HL-60 (cell line): ENCODE measurements at regions not wholly inside any gene's neighbourhood (a gene's known extent, or its start where the extent isn't known, plus 50 kb on each side); places are given as distances from the start of the nearest gene placed in this dataset.

Source experiments
- DNase-seq, 2 experiments: peaks; one replicate each; pipeline ENCODE4 v3.0.0-alpha.2; 2010 to 2020; ENCODE audit warnings: low read depth in 1 of 2, low spot score in 1 of 2
- H3K27ac ChIP-seq: fragments of 250-450 bp; sonication (Bioruptor Pico); replicated peaks from 2 replicates; pipeline ENCODE4 v1.5.1; 2020; ENCODE audit warnings: mild to moderate bottlenecking, moderate library complexity
- H3K27me3 ChIP-seq: fragments of 250-450 bp; sonication (Bioruptor Pico); 2 replicates; pipeline ENCODE4 v1.5.1; 2021; ENCODE audit warnings: mild to moderate bottlenecking, moderate library complexity; ENCODE audit not compliant: insufficient read depth, poor library complexity, severe bottlenecking
- H3K4me3 ChIP-seq: replicated peaks from 2 replicates; pipeline ENCODE4 v1.5.1; 2011; ENCODE audit warnings: mild to moderate bottlenecking, control low read depth, low read length; ENCODE audit not compliant: insufficient read depth
- GABPA ChIP-seq: IDR thresholded peaks from 2 replicates; pipeline ENCODE4 v1.6.1; 2012; ENCODE audit warnings: low read depth
- POLR2AphosphoS5 ChIP-seq: IDR thresholded peaks from 2 replicates; pipeline ENCODE4 v1.6.1; 2012; ENCODE audit warnings: low read depth
- SPI1 ChIP-seq: IDR thresholded peaks from 2 replicates; pipeline ENCODE4 v1.6.1; 2012; ENCODE audit warnings: low read depth, mild to moderate bottlenecking, borderline replicate concordance
- TF ChIP-seq, protein P1 (sequence below): IDR thresholded peaks from one replicate; pipeline ENCODE4 v1.5.1; 2011; ENCODE audit warnings: low read length, control low read depth, inconsistent platforms; ENCODE audit not compliant: insufficient read depth
- TF ChIP-seq, protein P2 (sequence below): IDR thresholded peaks from 2 replicates; pipeline ENCODE4 v1.6.1; 2012; ENCODE audit warnings: low read depth; ENCODE audit not compliant: insufficient replicate concordance

DNA sequence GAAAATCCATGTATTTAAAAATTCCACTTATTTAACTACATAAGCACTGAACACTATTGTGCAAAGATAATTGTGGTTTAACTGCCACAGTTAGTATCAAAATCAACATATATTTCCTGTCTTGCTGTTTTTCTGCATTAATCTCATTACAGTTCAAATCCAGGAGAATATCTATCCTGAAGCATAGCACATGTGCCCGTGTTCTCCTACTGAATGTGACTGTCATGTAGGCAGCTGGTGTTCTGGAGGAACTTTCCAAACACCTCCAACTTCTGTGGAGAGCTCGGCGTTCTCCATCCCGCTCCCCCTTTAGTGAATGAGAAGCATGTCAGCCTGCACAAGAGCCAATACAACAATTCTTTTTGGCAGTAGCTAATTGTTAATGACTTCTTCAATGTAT lies 76.4 kb upstream of the IKZF1 start:
- no peak for DNase-seq
- peak overlapping the region; percentile 46 for H3K27ac ChIP-seq
- TF ChIP-seq SPI1 (no peak), GABPA (no peak), POLR2AphosphoS5 (no peak)
- TF ChIP-seq, protein P1, sequence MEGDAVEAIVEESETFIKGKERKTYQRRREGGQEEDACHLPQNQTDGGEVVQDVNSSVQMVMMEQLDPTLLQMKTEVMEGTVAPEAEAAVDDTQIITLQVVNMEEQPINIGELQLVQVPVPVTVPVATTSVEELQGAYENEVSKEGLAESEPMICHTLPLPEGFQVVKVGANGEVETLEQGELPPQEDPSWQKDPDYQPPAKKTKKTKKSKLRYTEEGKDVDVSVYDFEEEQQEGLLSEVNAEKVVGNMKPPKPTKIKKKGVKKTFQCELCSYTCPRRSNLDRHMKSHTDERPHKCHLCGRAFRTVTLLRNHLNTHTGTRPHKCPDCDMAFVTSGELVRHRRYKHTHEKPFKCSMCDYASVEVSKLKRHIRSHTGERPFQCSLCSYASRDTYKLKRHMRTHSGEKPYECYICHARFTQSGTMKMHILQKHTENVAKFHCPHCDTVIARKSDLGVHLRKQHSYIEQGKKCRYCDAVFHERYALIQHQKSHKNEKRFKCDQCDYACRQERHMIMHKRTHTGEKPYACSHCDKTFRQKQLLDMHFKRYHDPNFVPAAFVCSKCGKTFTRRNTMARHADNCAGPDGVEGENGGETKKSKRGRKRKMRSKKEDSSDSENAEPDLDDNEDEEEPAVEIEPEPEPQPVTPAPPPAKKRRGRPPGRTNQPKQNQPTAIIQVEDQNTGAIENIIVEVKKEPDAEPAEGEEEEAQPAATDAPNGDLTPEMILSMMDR = no peak
- TF ChIP-seq, protein P2, sequence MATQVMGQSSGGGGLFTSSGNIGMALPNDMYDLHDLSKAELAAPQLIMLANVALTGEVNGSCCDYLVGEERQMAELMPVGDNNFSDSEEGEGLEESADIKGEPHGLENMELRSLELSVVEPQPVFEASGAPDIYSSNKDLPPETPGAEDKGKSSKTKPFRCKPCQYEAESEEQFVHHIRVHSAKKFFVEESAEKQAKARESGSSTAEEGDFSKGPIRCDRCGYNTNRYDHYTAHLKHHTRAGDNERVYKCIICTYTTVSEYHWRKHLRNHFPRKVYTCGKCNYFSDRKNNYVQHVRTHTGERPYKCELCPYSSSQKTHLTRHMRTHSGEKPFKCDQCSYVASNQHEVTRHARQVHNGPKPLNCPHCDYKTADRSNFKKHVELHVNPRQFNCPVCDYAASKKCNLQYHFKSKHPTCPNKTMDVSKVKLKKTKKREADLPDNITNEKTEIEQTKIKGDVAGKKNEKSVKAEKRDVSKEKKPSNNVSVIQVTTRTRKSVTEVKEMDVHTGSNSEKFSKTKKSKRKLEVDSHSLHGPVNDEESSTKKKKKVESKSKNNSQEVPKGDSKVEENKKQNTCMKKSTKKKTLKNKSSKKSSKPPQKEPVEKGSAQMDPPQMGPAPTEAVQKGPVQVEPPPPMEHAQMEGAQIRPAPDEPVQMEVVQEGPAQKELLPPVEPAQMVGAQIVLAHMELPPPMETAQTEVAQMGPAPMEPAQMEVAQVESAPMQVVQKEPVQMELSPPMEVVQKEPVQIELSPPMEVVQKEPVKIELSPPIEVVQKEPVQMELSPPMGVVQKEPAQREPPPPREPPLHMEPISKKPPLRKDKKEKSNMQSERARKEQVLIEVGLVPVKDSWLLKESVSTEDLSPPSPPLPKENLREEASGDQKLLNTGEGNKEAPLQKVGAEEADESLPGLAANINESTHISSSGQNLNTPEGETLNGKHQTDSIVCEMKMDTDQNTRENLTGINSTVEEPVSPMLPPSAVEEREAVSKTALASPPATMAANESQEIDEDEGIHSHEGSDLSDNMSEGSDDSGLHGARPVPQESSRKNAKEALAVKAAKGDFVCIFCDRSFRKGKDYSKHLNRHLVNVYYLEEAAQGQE = no peak
- no peaks in the 10 kb centered on the region for H3K27me3 ChIP-seq
- H3K4me3 ChIP-seq = no peak overlapping the region; the same call in 1 of the 2 replicates

DNA sequence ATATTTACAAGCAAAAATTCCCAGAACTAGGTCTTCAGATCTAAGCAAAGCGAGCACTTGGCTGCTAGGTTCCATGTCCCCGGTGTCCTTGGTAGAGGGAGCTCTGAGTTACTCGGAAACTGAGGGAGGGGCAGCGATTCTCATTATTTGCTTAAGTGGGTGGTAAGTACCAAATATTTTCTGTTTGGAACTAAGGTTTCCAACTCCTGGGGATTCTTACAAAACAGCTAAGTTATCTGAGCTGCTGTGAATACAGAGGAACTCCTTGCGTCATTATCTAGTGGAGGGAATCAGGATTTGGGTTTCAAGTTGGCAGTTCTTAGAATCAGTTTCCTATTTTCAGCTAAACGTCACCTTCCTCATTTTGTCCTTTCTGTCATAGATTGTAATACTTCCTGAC lies 76.8 kb upstream of the IKZF1 start:
- Histone ChIP-seq H3K27ac (peak overlapping the region; percentile 46), H3K4me3 (no peak overlapping the region), H3K27me3 (no peaks in the 10 kb centered on the region)
- peak in 1 of 2 experiments; percentile 50 for DNase-seq
- TF ChIP-seq, protein P2 = no peak
- peak; percentile 46; the same call in 1 of the 2 replicates for TF ChIP-seq SPI1
- TF ChIP-seq GABPA = no peak

DNA sequence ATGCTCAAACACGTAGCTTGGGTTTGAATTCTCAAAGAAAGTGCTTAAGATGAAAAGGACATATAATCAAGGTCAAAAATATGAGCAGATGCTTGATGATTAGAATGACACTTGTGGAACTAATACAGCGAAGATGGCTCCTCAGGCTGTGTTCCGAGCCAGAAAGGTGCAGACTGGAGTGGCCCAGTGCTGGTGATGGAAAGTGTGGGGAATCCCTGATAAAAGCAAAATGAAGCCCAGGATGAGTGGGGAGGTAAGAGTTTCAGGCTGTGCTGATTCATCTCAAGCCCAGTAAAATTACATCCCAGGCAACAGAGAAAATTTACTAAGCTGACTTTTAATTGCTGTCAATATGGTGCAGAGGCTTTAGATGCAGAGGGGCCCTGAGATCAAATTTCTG lies 77.8 kb upstream of the IKZF1 start:
- TF ChIP-seq GABPA (no peak), POLR2AphosphoS5 (no peak), SPI1 (no peak)
- TF ChIP-seq, protein P2 = no peak
- H3K4me3 ChIP-seq = no peak overlapping the region
- H3K27me3 ChIP-seq = no peaks in the 10 kb centered on the region
- H3K27ac ChIP-seq = no peak overlapping the region
- DNase-seq = no peak

DNA sequence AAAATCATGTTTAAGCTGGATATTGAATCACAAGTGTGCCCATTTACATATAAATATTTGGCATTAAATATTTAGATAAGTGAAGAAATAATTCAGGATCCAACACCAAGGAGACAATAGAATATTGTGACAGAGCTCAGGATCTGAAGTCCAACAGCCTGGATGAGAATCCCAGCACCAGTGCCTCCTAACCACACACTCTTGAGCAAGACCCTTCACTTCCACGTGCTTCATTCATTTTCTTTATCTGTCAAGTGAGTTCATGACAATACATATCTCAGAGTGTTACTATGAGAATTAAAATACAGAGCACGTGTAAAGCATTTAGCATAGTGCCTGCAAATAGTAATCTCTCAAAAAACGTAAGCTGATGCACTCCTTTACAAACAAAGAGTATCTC lies 78.4 kb upstream of the IKZF1 start:
- no peak overlapping the region for H3K27ac ChIP-seq
- no peaks in the 10 kb centered on the region for H3K27me3 ChIP-seq
- TF ChIP-seq GABPA = no peak
- TF ChIP-seq SPI1 = no peak
- TF ChIP-seq, protein P2 = no peak
- TF ChIP-seq, protein P1 = no peak
- TF ChIP-seq POLR2AphosphoS5 = no peak
- no peak overlapping the region for H3K4me3 ChIP-seq
- DNase-seq = peak; percentile 55 to 73
